MG63 (cell line): ENCODE measurements at regions not wholly inside any gene's neighbourhood (a gene's known extent, or its start where the extent isn't known, plus 50 kb on each side); places are given as distances from the start of the nearest gene placed in this dataset.
A peak's percentile ranks its signal among the peaks of the same experiment; 100 is the strongest.

Source experiments
- DNase-seq: peaks from one replicate; pipeline ENCODE4 v3.0.0-alpha.2; 2020
- H3K27me3 ChIP-seq: fragments of 250-450 bp; sonication (Bioruptor Pico); 2 replicates; pipeline ENCODE4 v1.5.1; 2020; ENCODE audit warnings: mild to moderate bottlenecking, moderate library complexity
- H3K36me3 ChIP-seq: fragments of 250-450 bp; sonication (Bioruptor Pico); 2 replicates; pipeline ENCODE4 v1.5.1; 2020; ENCODE audit warnings: mild to moderate bottlenecking, moderate library complexity
- H3K4me3 ChIP-seq: fragments of 250-450 bp; sonication (Bioruptor Pico); 2 replicates; pipeline ENCODE4 v1.5.1; 2020; ENCODE audit warnings: mild to moderate bottlenecking, moderate library complexity
- H3K9me3 ChIP-seq: fragments of 250-450 bp; sonication (Bioruptor Pico); 2 replicates; pipeline ENCODE4 v1.5.1; 2020; ENCODE audit warnings: mild to moderate bottlenecking, moderate library complexity

DNA sequence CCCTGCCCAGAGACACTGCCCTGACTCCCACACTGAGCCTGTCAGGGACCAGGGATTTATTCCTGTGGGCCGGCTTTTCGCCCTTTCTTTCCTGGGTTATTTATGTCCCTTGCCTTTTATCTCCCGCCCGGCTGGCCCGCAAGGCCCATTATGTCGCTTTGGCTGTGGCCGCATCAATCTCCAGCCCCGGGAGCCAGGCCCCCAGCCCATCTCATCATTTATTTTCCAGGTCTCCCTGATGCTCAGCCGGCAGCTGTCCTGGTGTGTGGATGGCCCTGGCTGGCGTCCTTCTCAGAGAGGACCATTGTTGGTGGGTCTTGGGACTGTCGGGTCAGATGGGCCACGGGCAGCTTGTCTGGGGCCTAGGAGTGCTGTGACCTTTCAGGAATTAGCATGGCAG is 82.3 kb downstream of the FAM241B start:
- Histone ChIP-seq H3K36me3 (no peaks in the 10 kb centered on the region), H3K4me3 (no peak overlapping the region), H3K9me3 (no peaks in the 10 kb centered on the region), H3K27me3 (no peaks in the 10 kb centered on the region)
- no peak for DNase-seq

DNA sequence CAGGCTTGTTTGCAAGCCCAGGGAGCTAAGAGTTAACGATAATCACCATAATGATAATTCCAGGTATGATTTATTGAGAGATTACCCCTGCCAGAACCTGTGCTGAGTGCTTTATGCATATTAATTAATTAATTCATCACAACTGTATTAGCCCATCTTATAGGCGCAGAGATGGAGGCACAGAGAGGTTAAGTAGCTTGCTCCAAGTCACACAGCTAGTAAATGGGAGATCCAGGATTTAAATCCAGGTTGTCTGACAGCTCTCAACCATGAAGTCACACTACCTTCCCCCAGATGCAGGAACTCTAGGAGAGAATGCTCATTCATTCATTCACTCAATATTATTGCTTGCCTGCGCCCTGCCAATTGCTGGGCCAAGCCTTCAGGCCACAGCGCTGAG is 84.5 kb downstream of the FAM241B start:
- Histone ChIP-seq H3K36me3 (no peaks in the 10 kb centered on the region), H3K4me3 (no peak overlapping the region), H3K27me3 (no peaks in the 10 kb centered on the region), H3K9me3 (no peaks in the 10 kb centered on the region)
- no peak for DNase-seq

DNA sequence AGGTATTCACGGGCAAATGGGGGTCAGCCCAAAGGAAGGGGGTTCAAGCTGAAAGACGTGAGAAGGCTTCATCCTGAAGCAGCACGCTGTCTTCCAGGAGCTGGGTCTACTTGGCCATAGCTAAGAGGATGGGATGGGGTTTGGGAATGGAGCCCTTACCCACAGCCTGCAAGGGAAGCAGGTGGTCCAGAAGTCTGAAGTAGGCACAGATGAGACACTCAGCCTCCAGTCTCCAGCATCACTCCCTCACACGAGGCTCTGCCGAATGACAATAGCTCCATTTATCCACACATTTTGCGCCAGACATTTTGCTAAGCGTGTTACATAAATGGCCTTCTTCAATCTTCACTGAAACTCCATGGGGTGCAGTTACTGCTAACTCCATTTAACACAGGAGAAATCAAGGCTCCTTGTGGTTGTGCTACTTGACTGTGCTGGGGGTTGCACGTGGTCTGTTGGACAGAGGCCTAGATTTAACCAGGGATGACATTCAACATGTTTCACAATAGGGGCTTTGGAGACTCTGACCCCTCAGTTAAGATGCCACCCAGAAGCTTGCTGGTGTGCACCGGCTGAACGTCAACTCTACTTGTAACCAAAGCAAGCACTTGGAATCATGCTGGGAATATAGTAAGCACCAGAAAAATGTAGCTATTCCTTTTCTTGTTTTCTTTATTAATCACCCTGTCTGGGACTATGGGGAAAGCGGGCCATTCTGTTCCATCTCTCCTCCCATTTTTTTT is 85.3 kb downstream of the FAM241B start:
- no peak for DNase-seq
- H3K36me3 ChIP-seq: no peaks in the 10 kb centered on the region
- no peaks in the 10 kb centered on the region for H3K27me3 ChIP-seq
- H3K9me3 ChIP-seq: no peaks in the 10 kb centered on the region
- H3K4me3 ChIP-seq: no peak overlapping the region

DNA sequence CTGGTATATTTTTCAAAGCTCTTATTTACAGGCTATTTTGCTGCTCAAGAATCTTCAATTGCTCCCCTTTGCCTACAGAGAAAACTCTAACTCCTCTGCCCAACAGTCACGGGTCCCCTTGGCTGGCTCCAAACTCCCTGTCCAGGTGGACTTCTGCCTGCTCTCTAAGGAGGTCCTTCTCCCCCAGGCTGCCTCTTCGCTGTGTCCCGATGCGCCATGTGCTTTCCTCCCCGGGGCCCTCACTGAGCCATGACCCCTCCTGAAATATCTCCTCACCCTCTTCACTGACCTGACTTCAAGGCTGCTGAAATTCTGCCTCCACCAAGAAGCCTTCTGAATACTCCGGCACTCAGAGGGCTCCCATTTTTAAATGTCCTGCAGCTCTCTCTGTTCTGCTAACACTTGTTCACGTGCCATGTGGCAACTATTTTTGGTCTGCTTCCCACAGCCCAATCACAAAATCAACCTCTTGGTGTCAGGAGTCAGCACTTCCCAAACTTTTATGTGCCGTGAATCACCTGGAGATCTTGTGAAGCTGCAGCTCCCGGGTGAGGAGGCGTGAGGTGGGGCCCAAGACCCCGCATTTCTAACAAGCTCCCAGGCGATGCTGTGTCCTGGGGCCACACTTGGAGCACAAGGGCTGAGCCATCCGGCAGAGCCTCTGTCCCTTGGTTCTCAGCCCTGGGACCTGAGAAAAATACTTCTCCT is 85.7 kb upstream of the COL13A1 start:
- H3K9me3 ChIP-seq: no peaks in the 10 kb centered on the region
- DNase-seq: no peak
- no peak overlapping the region for H3K4me3 ChIP-seq
- H3K36me3 ChIP-seq: no peaks in the 10 kb centered on the region
- no peaks in the 10 kb centered on the region for H3K27me3 ChIP-seq

DNA sequence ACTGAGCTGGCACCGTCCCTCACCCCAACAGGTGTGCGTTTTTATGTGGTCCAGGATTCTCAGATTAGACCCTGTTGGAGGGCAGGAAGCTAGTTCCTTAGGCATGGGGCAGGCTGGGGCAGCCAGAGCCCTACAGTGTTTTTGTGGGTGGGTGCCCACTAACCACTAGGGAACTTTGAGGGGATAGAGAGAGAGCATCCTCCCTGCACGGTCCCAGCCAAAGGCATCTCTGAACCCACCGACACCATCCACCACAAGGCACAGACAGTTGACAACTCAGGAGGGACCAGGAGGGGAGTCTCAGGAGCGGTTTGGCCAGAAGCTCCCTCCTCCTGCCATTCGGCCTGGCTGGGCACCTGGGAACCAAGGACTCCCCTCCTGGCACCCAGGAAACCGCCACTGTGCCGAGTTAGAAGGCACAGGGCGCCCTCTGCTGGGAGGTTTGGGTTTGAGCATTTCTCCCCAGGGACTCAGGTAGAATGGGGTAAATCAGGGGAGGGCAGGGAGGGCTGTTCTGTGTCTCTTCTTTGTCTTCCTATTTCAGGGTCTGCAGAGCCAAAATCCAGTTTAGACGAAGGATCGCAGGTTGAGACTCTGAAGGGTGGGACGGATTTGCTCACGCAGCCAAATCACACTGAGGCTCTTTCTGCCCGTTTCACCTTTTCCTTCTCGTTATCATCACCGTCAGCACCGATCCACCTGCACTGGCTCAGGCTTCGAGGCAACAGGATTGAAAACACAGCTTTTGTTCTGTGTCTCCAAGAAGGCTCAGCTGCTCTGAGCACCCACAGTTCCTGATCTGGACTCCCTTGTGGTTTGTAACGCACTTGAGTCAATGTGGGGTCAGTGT is 84.8 kb upstream of the COL13A1 start:
- H3K27me3 ChIP-seq: no peaks in the 10 kb centered on the region
- H3K36me3 ChIP-seq: no peaks in the 10 kb centered on the region
- H3K4me3 ChIP-seq: no peak overlapping the region
- DNase-seq: no peak
- no peaks in the 10 kb centered on the region for H3K9me3 ChIP-seq

DNA sequence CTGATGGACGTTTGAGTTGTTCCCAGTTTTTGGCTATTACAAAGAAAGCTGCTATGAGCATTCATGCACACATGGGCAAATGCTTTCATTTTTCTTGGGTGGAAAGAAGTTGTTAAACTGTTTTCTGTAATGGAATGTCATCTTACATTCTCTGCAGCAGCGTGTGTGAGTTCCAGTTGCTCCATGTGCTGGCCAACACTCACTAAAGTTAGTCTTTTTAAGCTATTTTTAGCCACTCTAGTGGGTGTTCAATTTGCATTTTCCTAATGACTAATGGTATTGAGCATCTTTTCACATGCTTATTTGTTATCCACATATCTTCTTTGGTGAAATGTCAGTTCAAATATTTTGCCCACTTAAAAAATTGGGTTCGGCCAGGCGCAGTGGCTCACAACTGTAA is 82.8 kb upstream of the COL13A1 start:
- no peak for DNase-seq
- H3K36me3 ChIP-seq: no peaks in the 10 kb centered on the region
- H3K27me3 ChIP-seq: no peaks in the 10 kb centered on the region
- H3K4me3 ChIP-seq: no peak overlapping the region
- H3K9me3 ChIP-seq: no peaks in the 10 kb centered on the region

DNA sequence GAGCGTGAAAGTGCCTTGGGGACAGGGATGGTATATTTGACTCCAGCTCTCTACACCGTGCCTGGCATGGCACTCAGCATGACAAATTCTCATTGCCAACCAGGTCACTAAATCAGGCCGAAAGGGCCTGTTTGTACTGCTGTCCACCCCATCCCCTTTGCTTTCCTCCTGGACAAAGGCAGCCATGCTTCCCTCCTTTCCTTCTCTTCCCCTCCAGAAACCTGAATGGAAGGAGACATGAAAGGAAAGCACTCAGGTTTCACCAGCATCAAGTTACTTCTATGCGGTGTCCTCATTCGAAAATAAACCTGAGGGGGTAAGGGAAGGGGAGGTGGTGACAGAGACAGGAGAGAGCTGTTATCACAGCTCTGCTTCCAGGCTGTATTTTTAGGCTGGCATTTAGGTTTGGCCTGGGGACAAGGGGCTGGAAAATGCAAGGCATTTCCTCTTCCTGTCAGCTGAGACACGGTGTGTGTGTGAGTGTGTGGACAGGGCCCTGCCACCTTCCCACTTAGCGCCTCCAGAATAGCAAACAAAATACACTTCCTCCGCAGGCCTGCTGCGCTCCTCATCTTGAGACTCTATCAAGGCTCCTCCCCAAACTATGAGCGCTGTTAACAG is 79.9 kb upstream of the COL13A1 start:
- no peak for DNase-seq
- Histone ChIP-seq H3K4me3 (no peak overlapping the region), H3K36me3 (no peaks in the 10 kb centered on the region), H3K9me3 (no peaks in the 10 kb centered on the region), H3K27me3 (no peaks in the 10 kb centered on the region)

DNA sequence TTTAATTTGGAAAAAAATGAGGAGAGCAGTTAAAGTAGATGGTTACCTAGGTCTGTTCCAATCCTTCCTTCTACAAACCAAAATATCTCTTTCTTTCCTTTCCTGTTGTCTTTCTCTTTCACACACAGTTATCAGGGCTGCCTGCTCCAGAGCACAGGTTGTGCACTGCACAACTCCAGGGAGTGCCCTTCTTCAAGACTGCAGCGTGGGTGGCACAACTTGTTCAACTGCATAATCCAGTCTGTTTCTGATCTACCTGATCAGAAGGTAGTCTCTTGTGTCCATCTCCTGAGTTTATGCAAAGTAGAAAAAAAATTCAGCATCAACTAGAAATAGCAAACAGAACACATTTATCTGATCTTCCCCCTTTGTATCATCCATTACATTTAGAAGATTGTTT is 78.1 kb upstream of the COL13A1 start:
- H3K27me3 ChIP-seq: no peaks in the 10 kb centered on the region
- DNase-seq: no peak
- no peaks in the 10 kb centered on the region for H3K36me3 ChIP-seq
- H3K9me3 ChIP-seq: no peaks in the 10 kb centered on the region
- no peak overlapping the region for H3K4me3 ChIP-seq

DNA sequence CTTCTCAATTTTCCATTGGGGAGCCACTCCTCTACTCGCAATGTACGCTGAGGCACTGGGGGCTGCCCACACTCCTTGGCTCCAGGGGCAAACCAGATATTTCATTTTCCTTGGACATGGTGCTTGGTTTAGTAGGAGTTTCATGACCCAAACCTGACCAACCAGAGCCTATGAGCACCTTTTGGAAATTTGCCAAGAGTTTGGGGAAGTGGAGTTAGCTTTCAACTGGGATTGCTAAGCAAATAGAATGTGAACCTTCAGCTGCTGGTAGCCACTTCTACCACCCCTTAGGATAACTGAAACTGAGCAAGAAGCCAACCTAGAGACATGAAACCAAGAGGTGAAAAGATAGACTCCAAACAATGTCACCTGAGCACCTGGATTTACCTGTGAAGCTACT is 74.9 kb upstream of the COL13A1 start:
- Histone ChIP-seq H3K4me3 (no peak overlapping the region), H3K9me3 (no peaks in the 10 kb centered on the region), H3K27me3 (no peaks in the 10 kb centered on the region), H3K36me3 (no peaks in the 10 kb centered on the region)
- DNase-seq: no peak

DNA sequence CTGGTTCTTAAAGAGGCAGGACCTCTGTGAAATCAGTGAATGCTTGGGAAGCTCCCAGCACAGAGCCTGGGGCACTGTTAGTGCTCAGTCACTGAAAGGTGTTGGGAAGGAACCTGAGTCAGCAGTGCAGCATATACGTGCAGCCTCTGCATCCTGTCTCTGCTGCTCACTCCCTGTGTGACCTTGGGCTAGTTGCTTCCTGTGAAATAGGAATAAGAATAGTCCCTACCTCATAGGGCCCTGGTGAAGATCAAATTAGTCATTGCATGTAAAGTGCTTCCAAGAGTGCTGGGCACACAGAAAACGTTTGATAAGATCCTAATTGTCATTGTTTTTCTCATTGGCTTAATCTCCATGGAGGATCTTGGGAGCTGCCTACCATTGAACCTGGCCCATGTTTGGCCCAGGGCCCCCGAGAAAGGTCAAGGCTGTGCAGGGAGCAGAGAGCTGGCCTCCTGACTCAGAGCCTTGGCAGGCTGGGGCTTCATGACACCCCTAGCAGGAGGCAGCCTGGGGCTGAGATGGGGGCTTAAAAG is 73.3 kb upstream of the COL13A1 start:
- Histone ChIP-seq H3K9me3 (no peaks in the 10 kb centered on the region), H3K4me3 (no peak overlapping the region), H3K27me3 (no peaks in the 10 kb centered on the region), H3K36me3 (no peaks in the 10 kb centered on the region)
- DNase-seq: peak; percentile 96

DNA sequence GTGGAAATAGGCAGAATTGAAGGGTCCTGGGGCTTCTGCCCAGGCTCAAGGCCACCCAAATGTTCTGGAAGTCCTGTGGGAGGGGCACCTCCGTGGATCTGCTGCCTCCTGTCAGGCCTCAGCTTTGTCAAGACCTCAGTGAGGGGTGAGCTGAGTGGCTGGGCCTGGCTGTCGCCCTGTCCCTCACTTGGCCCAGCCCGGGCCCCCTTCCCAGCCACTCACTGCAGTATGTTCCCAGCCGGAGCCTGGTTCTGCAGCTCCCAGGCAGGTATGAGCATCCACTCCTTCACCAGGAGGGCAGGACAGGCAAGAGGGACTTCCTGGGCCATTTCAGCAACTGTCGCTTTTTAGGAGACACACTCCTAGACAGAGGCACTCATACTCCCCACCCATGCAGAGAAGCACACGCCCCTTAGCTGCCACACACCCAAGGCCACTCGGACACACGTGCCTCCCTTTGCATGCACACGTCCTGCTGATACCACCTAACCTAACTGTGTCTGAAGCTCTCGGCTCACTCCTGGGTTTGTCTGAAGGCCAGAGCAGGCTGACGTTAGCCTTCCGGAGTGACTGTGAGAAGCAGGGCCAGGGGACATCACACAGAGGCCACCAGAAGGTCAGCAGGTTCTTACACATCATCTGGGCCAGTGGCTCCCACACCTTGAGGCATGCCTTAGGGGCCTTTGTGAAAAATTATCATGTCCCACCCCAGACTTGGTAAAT is 72.2 kb upstream of the COL13A1 start:
- Histone ChIP-seq H3K36me3 (no peaks in the 10 kb centered on the region), H3K27me3 (no peaks in the 10 kb centered on the region), H3K4me3 (no peak overlapping the region), H3K9me3 (no peaks in the 10 kb centered on the region)
- DNase-seq: no peak

DNA sequence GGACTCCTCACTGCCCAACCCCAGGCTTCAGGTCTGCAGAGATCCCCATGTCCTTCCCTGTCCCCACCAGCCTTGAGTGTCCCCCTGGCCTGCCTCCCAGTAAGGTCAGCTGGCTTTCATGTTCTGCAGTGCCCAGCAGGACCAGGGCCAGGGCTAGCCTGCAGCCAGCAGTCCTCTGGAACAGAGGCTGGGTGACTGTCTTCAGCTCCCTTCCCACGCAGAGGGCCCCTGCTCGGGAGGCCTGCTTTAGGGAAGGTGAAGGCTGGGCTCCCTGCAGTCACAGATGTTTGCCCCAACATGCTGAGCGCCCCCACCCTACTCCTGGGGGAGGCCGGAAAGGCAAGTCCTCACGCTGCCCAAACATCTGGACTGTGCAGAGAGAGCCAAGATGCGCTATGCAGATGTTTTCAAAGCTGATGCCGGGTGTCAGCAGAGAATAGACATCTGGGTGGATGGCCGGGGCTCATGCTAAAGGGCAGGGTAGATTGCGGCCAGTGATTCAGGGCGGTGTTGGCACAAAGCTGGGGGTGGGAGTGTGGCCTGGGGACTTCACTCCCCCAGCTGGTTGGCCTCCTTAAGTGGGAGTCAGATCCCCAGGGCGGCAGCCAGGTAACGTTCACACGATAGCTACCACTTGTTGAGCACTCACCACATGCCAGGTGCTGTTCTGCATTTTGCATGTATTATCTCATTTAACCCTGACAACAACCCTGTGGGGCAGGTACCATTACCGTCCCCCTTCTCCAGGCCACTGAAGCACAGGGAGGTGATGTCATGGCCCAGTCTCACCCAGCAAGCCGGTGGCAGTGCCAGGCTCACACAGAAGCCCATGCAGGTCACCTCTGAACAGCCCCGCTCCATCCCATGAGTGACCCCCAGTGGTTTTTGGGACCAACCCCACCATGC is 71.2 kb upstream of the COL13A1 start:
- H3K36me3 ChIP-seq: no peaks in the 10 kb centered on the region
- H3K9me3 ChIP-seq: no peaks in the 10 kb centered on the region
- DNase-seq: peak; percentile 88
- H3K4me3 ChIP-seq: no peak overlapping the region
- no peaks in the 10 kb centered on the region for H3K27me3 ChIP-seq

DNA sequence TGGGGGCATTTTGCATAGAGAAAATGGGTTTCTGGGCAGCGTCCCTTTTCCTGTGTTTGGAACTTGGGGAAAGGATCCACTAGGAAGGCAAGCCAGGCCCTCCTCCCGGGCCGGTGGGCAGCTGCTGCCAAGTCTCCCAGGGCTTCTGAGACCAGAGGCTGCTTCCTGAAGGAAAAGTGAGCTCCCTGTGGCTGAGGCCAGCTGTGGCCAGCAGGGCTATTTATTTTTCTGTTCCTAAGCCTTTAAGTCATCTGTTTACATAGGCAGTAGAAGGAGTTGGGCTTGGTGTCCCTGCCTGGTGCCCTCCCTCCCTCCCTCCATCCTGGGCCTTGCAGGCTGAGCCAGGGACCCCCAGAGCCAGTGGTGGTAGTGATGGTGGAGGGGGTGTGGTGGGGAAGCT is 70.5 kb upstream of the COL13A1 start:
- H3K27me3 ChIP-seq: no peaks in the 10 kb centered on the region
- DNase-seq: peak; percentile 94
- no peaks in the 10 kb centered on the region for H3K9me3 ChIP-seq
- no peak overlapping the region for H3K4me3 ChIP-seq
- H3K36me3 ChIP-seq: no peaks in the 10 kb centered on the region

DNA sequence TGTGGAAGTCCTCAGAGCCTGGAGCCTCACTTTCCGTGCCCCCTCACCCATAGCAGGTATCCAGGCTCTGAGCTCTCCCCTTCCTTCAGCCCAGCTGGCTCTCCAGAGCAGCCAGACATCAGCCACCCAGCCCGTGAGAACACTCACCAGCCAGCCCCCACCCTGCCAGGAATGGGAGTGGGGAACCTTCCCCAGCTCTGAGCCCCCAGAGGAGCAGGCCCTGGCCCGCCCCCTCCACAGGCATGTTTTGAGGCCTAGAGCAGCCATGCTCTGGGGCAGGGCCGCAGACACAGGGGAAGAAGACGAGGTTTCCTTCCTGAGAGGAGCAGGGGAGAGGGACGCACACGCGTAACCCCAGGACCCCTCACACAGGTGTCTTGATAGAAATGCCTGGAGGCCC is 70.0 kb upstream of the COL13A1 start:
- H3K9me3 ChIP-seq: no peaks in the 10 kb centered on the region
- H3K36me3 ChIP-seq: no peaks in the 10 kb centered on the region
- H3K4me3 ChIP-seq: no peak overlapping the region
- H3K27me3 ChIP-seq: no peaks in the 10 kb centered on the region
- no peak for DNase-seq

DNA sequence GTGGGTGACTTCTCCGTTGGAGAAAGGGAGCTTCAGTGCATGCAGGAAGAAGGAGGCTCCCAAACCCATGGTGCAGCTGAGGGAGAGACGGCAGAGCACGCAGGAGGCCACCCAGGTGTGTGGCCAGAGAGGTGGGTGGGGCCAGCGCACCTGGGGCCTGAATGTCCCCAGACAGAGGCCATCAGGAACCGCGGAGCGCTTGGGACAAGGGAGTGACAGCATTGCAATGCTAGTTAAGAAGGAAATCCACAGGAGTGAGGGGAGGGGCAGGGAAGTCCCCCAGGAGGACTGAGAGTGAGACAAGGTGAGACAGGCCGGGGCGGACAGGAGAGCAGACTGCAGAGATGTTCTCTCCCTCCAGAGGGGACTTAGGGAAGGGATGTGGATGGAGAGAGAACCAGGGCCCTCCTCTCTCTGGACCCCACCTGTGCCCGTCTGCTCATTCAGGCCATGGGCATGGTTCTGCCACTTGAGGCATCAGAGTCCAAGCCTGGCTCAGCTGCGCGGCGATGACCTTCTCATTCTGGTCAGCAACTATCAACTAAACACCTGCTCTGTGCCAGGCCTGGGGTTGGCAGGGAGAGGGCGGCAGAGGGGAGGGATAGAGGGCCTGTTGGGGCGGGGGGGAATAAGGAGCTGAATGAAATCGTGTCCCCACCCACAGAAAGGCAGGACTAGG is 69.4 kb upstream of the COL13A1 start:
- Histone ChIP-seq H3K9me3 (no peaks in the 10 kb centered on the region), H3K36me3 (no peaks in the 10 kb centered on the region), H3K27me3 (no peaks in the 10 kb centered on the region), H3K4me3 (no peak overlapping the region)
- DNase-seq: no peak
